ENCODE measurements at regions not wholly inside any gene's neighbourhood (a gene's known extent, or its start where the extent isn't known, plus 50 kb on each side); places are given as distances from the start of the nearest gene placed in this dataset.

DNA sequence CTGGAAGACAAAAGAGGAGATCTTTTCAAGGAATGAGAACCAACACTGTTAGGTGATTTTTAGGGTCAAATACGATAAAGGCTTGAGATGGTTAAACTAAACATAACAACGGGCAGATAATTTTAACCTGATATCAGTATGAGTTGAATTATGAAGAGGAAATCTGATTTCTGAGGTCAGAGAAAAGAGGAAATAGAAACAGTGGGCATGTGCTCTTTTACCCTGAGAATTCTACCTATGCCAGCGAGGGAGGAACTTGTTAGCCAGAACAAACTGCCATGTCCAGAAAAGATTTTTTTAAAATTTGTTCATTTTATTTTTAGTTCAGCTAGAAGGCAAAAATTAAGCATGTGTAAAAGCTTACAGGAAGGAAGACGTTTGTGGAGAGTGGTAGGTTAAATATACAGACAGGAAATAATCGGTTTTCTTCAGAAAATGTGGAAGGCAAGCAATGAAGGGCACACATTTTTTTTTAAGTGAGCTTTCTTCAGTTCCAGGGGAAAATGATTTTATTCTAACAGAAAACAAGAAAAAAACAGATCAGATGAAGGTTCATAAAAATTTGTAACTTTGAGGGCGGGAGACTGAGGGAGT, 1745.3 kb downstream of the MRPL39 start:
- DNase-seq (ENCODE audit: low read depth, low spot score) (no peak), FAIRE-seq (no peak)
- H3K27ac ChIP-seq (ENCODE audit: insufficient read depth, low read depth, low read length), result no peak overlapping the region
- no peaks in the 10 kb centered on the region for H3K4me1 ChIP-seq (ENCODE audit: control insufficient read depth, extremely low read depth, insufficient read depth, low read length)
- no peak overlapping the region for H3K4me2 ChIP-seq (ENCODE audit: insufficient read depth, low read length)
- no peaks in the 10 kb centered on the region for H3K9me1 ChIP-seq (replicated peaks; ENCODE audit: control insufficient read depth, extremely low read depth, insufficient read depth, low read length)
- dilution Hi-C loops (cut with MboI; ENCODE audit: extremely low pct_ligation_motif_present, low sequenced_read_pairs) (no loop called here), intact Hi-C loops (cut with micrococcal nuclease) (no loop called here)
- POLR2A ChIA-PET, result no interaction called here
- H2AFZ ChIP-seq (ENCODE audit: low read depth, low read length), result no peak overlapping the region
- H3K9ac ChIP-seq (replicated peaks; ENCODE audit: extremely low read depth, insufficient read depth, low read length), result no peak overlapping the region
- CTCF ChIA-PET, result no interaction called here
- no peaks in the 10 kb centered on the region for H3K79me2 ChIP-seq (ENCODE audit: control insufficient read depth, insufficient read depth, low read length)
- no peaks in the 10 kb centered on the region for H3K9me3 ChIP-seq (replicated peaks; ENCODE audit: control insufficient read depth, insufficient read depth, low read length)
- no TSS peak for BruUV-seq (replicated peaks)
- TF ChIP-seq, protein P1, sequence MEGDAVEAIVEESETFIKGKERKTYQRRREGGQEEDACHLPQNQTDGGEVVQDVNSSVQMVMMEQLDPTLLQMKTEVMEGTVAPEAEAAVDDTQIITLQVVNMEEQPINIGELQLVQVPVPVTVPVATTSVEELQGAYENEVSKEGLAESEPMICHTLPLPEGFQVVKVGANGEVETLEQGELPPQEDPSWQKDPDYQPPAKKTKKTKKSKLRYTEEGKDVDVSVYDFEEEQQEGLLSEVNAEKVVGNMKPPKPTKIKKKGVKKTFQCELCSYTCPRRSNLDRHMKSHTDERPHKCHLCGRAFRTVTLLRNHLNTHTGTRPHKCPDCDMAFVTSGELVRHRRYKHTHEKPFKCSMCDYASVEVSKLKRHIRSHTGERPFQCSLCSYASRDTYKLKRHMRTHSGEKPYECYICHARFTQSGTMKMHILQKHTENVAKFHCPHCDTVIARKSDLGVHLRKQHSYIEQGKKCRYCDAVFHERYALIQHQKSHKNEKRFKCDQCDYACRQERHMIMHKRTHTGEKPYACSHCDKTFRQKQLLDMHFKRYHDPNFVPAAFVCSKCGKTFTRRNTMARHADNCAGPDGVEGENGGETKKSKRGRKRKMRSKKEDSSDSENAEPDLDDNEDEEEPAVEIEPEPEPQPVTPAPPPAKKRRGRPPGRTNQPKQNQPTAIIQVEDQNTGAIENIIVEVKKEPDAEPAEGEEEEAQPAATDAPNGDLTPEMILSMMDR (IDR thresholded peaks at IDR 0.05; ENCODE audit: extremely low read depth in 1 of 2, insufficient read depth in 1 of 2, low read depth in 1 of 2, low read length in 2 of 2), result no peak
- TF ChIP-seq GATA2 (IDR thresholded peaks at IDR 0.05; ENCODE audit: insufficient read depth, insufficient read length, low read depth, low read length), result no peak
- no peak for TF ChIP-seq POLR2AphosphoS5 (IDR thresholded peaks at IDR 0.05; ENCODE audit: insufficient read depth, low read depth, low read length)
- no peak for TF ChIP-seq POLR2A (IDR thresholded peaks at IDR 0.05; ENCODE audit: low read depth, low read length)
- no peak for TF ChIP-seq JUN (IDR thresholded peaks at IDR 0.05; ENCODE audit: borderline replicate concordance, insufficient read depth, insufficient read length, low read depth)
- no peaks in the 10 kb centered on the region for H3K27me3 ChIP-seq (ENCODE audit: control insufficient read depth in 2 of 2, insufficient read depth in 2 of 2, low read length in 2 of 2)
- no peaks in the 10 kb centered on the region for H3K36me3 ChIP-seq (ENCODE audit: control insufficient read depth in 2 of 2, extremely low read depth in 1 of 2, insufficient read depth in 2 of 2, low read length in 2 of 2)
- H4K20me1 ChIP-seq (replicated peaks; ENCODE audit: control insufficient read depth, extremely low read depth, insufficient read depth, low read length), result no peaks in the 10 kb centered on the region
- no peak overlapping the region for H3K4me3 ChIP-seq (replicated peaks in 1 of 3; ENCODE audit: insufficient read depth in 1 of 3, low read depth in 1 of 3, low read length in 3 of 3)

DNA sequence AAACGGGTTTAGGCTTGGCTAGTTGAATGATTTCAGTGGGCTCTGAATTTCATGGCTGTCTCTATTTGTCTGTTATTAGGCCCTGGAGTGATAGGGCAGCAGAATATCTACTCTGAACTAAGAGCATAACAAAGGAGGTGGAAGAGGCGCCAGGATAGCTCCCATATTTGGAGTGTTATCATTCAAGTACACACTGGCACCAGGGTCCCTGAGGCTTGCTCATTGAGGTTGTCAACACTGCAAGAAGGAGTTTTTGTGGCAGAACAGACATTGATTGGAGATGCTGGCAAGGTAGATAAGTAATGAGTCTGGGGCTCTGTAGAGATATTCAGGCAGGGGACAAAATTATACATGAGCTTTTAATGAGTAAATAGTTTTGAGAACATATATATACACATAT, 1748.4 kb downstream of the MRPL39 start:
- TF ChIP-seq POLR2A (IDR thresholded peaks at IDR 0.05; ENCODE audit: low read depth, low read length), result no peak
- TF ChIP-seq FOS (IDR thresholded peaks at IDR 0.05; ENCODE audit: borderline replicate concordance, insufficient read depth, low read length), result no peak
- no peak for TF ChIP-seq GATA2 (IDR thresholded peaks at IDR 0.05; ENCODE audit: insufficient read depth, insufficient read length, low read depth, low read length)
- TF ChIP-seq, protein P2, sequence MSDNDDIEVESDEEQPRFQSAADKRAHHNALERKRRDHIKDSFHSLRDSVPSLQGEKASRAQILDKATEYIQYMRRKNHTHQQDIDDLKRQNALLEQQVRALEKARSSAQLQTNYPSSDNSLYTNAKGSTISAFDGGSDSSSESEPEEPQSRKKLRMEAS (IDR thresholded peaks at IDR 0.05; ENCODE audit: insufficient read depth, insufficient read length), result no peak
- no peak for TF ChIP-seq POLR2AphosphoS5 (IDR thresholded peaks at IDR 0.05; ENCODE audit: insufficient read depth, low read depth, low read length)
- TF ChIP-seq MYC (IDR thresholded peaks at IDR 0.05; ENCODE audit: low read depth, low read length), result no peak
- no peak for TF ChIP-seq EZH2 (IDR thresholded peaks at IDR 0.05; ENCODE audit: borderline replicate concordance, low read depth, low read length, severe bottlenecking)
- TF ChIP-seq JUN (IDR thresholded peaks at IDR 0.05; ENCODE audit: borderline replicate concordance, insufficient read depth, insufficient read length, low read depth), result no peak
- TF ChIP-seq, protein P1 (IDR thresholded peaks at IDR 0.05; ENCODE audit: extremely low read depth in 1 of 2, insufficient read depth in 1 of 2, low read depth in 1 of 2, low read length in 2 of 2), result no peak
- no peaks in the 10 kb centered on the region for H3K79me2 ChIP-seq (ENCODE audit: control insufficient read depth, insufficient read depth, low read length)
- dilution Hi-C loops (cut with MboI; ENCODE audit: extremely low pct_ligation_motif_present, low sequenced_read_pairs), result no loop called here
- H3K9me1 ChIP-seq (replicated peaks; ENCODE audit: control insufficient read depth, extremely low read depth, insufficient read depth, low read length), result no peaks in the 10 kb centered on the region
- no peaks in the 10 kb centered on the region for H4K20me1 ChIP-seq (replicated peaks; ENCODE audit: control insufficient read depth, extremely low read depth, insufficient read depth, low read length)
- no peaks in the 10 kb centered on the region for H3K27me3 ChIP-seq (ENCODE audit: control insufficient read depth in 2 of 2, insufficient read depth in 2 of 2, low read length in 2 of 2)
- no peaks in the 10 kb centered on the region for H3K36me3 ChIP-seq (ENCODE audit: control insufficient read depth in 2 of 2, extremely low read depth in 1 of 2, insufficient read depth in 2 of 2, low read length in 2 of 2)
- ChIA-PET POLR2A (no interaction called here), CTCF (no interaction called here)
- FAIRE-seq, result no peak
- H3K27ac ChIP-seq (ENCODE audit: insufficient read depth, low read depth, low read length), result no peak overlapping the region
- no peak overlapping the region for H2AFZ ChIP-seq (ENCODE audit: low read depth, low read length)
- H3K4me3 ChIP-seq (replicated peaks in 1 of 3; ENCODE audit: insufficient read depth in 1 of 3, low read depth in 1 of 3, low read length in 3 of 3), result no peak overlapping the region
- intact Hi-C loops (cut with micrococcal nuclease), result no loop called here
- no peak overlapping the region for H3K9ac ChIP-seq (replicated peaks; ENCODE audit: extremely low read depth, insufficient read depth, low read length)
- H3K4me2 ChIP-seq (ENCODE audit: insufficient read depth, low read length), result no peak overlapping the region
- H3K4me1 ChIP-seq (ENCODE audit: control insufficient read depth, extremely low read depth, insufficient read depth, low read length), result no peaks in the 10 kb centered on the region
- DNase-seq (ENCODE audit: low read depth, low spot score), result no peak
- no TSS peak for BruUV-seq (replicated peaks)
- no peaks in the 10 kb centered on the region for H3K9me3 ChIP-seq (replicated peaks; ENCODE audit: control insufficient read depth, insufficient read depth, low read length)

All from endothelial cell of umbilical vein (primary cell).